OCI-LY3 (cell line): ENCODE measurements at regions not wholly inside any gene's neighbourhood (a gene's known extent, or its start where the extent isn't known, plus 50 kb on each side); places are given as distances from the start of the nearest gene placed in this dataset.

Experiments used
- H2AFZ ChIP-seq: fragments of 200-600, 300-600 bp; shearing (Covaris generic); 2 replicates; pipeline ENCODE4 v1.6.0; 2014; ENCODE audit warnings: antibody characterized with exemption, low read depth, low read length
- H3K27ac ChIP-seq: fragments of 200-600, 300-600 bp; sonication (generic); 2 replicates; pipeline ENCODE4 v1.5.1; 2014; ENCODE audit warnings: mild to moderate bottlenecking, low read length, moderate library complexity, mixed read lengths
- H3K27me3 ChIP-seq: fragments of 200-600, 300-600 bp; sonication (generic); 2 replicates; pipeline ENCODE4 v1.6.1; 2014; ENCODE audit warnings: low read depth, low read length, mixed read lengths
- H3K36me3 ChIP-seq: fragments of 200-600, 300-600 bp; sonication (generic); replicated peaks from 2 replicates; pipeline ENCODE3; 2014; ENCODE audit warnings: low read depth, low read length, mixed read lengths
- H3K4me1 ChIP-seq: fragments of 300-600, 200-600 bp; sonication (generic); 2 replicates; pipeline ENCODE4 v1.6.1; 2014; ENCODE audit warnings: low read length, mixed read lengths
- H3K4me2 ChIP-seq: fragments of 200-600, 300-600 bp; sonication (generic); 2 replicates; pipeline ENCODE4 v1.6.1; 2014; ENCODE audit warnings: low read length, mixed read lengths
- H3K4me3 ChIP-seq: fragments of 300-600, 200-600 bp; sonication (generic); 2 replicates; pipeline ENCODE4 v1.5.1; 2014; ENCODE audit warnings: antibody characterized with exemption, mild to moderate bottlenecking, low read length, moderate library complexity
- H3K79me2 ChIP-seq: fragments of 300-600, 200-600 bp; shearing (Covaris generic); 2 replicates; pipeline ENCODE4 v1.6.1; 2014; ENCODE audit warnings: mild to moderate bottlenecking, low read length, mixed read lengths
- H3K9ac ChIP-seq: fragments of 300-600, 200-600 bp; shearing (Covaris generic); 2 replicates; pipeline ENCODE4 v1.6.0; 2014; ENCODE audit warnings: mild to moderate bottlenecking, low read length, moderate library complexity
- H3K9me3 ChIP-seq: fragments of 200-600, 300-600 bp; shearing (Covaris generic); 2 replicates; pipeline ENCODE4 v1.6.1; 2014; ENCODE audit warnings: low read length, mixed read lengths; ENCODE audit not compliant: insufficient read depth
- H4K20me1 ChIP-seq: fragments of 200-600, 300-600 bp; sonication (generic); 2 replicates; pipeline ENCODE4 v1.6.1; 2016; ENCODE audit warnings: low read length, mixed read lengths; ENCODE audit not compliant: insufficient read depth
- EZH2phosphoT487 ChIP-seq: fragments of 200-600 bp; shearing (Covaris generic); IDR thresholded peaks from 2 replicates; pipeline ENCODE4 v1.6.1; 2018; ENCODE audit warnings: antibody characterized with exemption, mixed run types, low read depth
- TF ChIP-seq, protein P1 (sequence below): fragments of 200-600, 300-600 bp; sonication (generic); IDR thresholded peaks from 2 replicates; pipeline ENCODE4 v1.5.1; 2014; ENCODE audit warnings: antibody characterized with exemption, low read length, low read depth

DNA sequence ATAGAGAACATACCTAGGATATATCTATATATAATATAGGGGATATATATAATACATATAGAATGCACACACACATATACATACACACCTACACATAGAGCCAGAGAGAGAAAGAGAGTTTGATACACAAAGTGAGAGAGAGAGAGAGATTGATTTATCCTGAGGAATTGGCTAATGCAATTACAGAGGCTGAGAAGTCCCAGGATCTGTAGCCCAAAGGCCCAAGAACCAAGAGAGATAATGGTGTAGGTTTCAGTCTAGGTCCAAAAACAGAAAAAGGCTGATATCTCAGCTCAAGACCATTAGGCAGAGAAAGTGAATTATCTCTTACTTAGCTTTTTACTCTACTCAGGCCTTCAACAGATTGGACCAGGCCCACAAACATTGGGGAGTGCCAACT is 715.0 kb upstream of the LCORL start:
- Histone ChIP-seq H3K9ac (no peak overlapping the region), H3K4me2 (no peak overlapping the region), H3K79me2 (no peaks in the 10 kb centered on the region), H3K36me3 (no peaks in the 10 kb centered on the region), H3K27ac (no peak overlapping the region), H4K20me1 (no peaks in the 10 kb centered on the region), H3K4me1 (no peaks in the 10 kb centered on the region), H3K4me3 (no peak overlapping the region), H3K27me3 (no peaks in the 10 kb centered on the region), H3K9me3 (no peaks in the 10 kb centered on the region), H2AFZ (no peak overlapping the region)
- no peak for TF ChIP-seq EZH2phosphoT487
- TF ChIP-seq, protein P1, sequence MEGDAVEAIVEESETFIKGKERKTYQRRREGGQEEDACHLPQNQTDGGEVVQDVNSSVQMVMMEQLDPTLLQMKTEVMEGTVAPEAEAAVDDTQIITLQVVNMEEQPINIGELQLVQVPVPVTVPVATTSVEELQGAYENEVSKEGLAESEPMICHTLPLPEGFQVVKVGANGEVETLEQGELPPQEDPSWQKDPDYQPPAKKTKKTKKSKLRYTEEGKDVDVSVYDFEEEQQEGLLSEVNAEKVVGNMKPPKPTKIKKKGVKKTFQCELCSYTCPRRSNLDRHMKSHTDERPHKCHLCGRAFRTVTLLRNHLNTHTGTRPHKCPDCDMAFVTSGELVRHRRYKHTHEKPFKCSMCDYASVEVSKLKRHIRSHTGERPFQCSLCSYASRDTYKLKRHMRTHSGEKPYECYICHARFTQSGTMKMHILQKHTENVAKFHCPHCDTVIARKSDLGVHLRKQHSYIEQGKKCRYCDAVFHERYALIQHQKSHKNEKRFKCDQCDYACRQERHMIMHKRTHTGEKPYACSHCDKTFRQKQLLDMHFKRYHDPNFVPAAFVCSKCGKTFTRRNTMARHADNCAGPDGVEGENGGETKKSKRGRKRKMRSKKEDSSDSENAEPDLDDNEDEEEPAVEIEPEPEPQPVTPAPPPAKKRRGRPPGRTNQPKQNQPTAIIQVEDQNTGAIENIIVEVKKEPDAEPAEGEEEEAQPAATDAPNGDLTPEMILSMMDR: no peak

DNA sequence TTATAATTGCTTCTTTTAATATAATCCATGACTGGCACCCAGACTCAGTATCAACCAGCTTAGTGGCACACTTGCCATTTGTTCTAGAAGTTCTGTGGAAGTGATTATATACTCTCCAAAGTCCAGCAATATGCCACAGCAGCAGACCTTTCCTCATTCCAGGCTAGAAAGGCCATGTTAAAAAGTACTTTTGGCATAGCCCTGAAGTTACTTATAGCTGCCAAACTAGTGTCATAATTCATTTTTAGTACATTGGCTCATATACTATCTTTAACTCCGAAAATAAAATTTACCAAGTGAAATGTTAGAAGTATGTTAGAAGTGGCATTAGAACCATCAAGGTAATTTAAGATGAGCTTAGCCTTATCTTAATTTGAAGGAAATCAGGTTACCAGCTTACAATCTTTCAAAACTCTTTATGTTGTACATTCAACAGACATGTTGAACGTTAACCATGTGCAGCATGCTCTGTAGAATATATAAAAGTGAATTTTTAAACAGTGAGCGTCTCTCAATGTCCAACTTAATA is 714.2 kb upstream of the LCORL start:
- Histone ChIP-seq H3K9ac (no peak overlapping the region), H2AFZ (no peak overlapping the region), H3K79me2 (no peaks in the 10 kb centered on the region), H3K36me3 (no peaks in the 10 kb centered on the region), H3K27ac (no peak overlapping the region), H3K9me3 (no peaks in the 10 kb centered on the region), H3K4me1 (no peaks in the 10 kb centered on the region), H3K4me2 (no peak overlapping the region), H4K20me1 (no peaks in the 10 kb centered on the region), H3K27me3 (no peaks in the 10 kb centered on the region), H3K4me3 (no peak overlapping the region)
- no peak for TF ChIP-seq EZH2phosphoT487
- TF ChIP-seq, protein P1: no peak

DNA sequence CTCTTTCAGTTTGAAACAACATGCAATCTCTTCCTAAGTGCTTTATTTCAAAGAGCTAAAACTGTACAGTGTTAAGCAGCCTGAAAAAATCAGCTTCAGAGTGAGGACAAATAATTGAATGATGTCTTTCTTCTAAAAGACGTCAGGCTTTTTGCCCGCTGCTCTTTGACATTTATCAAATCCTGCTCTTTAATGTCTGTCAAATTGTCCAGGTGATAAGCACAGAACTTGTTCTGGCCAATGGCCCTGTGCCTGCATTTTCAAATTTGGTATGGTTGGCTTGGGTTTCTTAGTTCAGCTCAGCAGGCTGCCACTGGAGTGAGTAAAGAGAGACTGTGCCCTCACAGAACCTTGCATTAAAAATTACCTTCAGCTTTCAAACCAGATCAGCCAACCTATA is 712.9 kb upstream of the LCORL start:
- H2AFZ ChIP-seq: no peak overlapping the region
- no peaks in the 10 kb centered on the region for H4K20me1 ChIP-seq
- TF ChIP-seq EZH2phosphoT487: no peak
- TF ChIP-seq, protein P1: no peak

DNA sequence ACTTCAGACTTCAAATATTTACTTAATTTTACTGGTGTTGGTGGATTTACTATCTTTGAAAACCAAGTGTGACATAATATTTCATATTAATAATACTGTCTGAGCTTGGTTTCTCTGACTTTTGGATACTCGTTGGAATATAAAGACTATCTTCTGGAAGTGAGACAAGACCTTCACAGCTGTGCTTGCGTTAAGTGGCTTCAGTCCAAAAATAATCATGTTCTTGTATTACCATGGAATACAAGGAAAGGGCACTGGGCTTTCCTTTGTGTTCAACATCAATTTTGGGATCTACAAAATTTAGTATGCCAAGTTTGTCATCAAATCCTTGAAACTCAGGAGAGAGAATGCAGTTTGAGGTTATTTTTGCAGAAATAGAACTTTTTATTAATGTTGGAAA is 712.4 kb upstream of the LCORL start:
- Histone ChIP-seq H3K9ac (no peak overlapping the region), H3K27ac (no peak overlapping the region), H2AFZ (no peak overlapping the region), H3K4me3 (no peak overlapping the region), H3K4me1 (no peaks in the 10 kb centered on the region), H4K20me1 (no peaks in the 10 kb centered on the region), H3K9me3 (no peaks in the 10 kb centered on the region), H3K27me3 (no peaks in the 10 kb centered on the region), H3K79me2 (no peaks in the 10 kb centered on the region), H3K36me3 (no peaks in the 10 kb centered on the region), H3K4me2 (no peak overlapping the region)
- TF ChIP-seq EZH2phosphoT487: no peak
- TF ChIP-seq, protein P1: no peak

More for the DNA sequence above, 712.9 kb upstream of the LCORL start:
- Histone ChIP-seq H3K4me2 (no peak overlapping the region), H3K4me1 (no peaks in the 10 kb centered on the region), H3K79me2 (no peaks in the 10 kb centered on the region), H3K9me3 (no peaks in the 10 kb centered on the region), H3K36me3 (no peaks in the 10 kb centered on the region), H3K27me3 (no peaks in the 10 kb centered on the region), H3K4me3 (no peak overlapping the region), H3K9ac (no peak overlapping the region), H3K27ac (no peak overlapping the region)
